ENCODE measurements at regions not wholly inside any gene's neighbourhood (a gene's known extent, or its start where the extent isn't known, plus 50 kb on each side); places are given as distances from the start of the nearest gene placed in this dataset.

DNA sequence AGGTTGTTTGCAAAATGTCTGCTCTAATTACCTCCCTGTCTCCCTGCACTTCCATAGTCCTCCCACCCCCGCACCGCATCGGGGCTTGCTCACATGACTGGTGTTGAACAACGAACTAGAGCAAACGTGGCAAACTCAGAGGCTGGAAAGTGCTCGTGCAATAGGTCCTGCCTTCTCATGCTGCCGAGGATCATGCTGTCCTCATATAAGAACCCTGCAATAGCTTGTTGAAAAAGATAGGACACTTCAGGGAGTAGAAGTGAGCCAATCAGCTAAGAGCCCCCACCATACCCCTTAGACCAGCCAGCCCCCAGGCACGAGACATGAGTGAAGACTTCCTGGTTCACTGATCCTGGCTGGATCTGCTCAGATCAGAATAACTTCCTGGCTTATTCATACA lies 219.2 kb downstream of the C6orf118 start:
- no peak for DNase-seq (ENCODE audit: low read depth in 4 of 4, low spot score in 1 of 4)

DNA sequence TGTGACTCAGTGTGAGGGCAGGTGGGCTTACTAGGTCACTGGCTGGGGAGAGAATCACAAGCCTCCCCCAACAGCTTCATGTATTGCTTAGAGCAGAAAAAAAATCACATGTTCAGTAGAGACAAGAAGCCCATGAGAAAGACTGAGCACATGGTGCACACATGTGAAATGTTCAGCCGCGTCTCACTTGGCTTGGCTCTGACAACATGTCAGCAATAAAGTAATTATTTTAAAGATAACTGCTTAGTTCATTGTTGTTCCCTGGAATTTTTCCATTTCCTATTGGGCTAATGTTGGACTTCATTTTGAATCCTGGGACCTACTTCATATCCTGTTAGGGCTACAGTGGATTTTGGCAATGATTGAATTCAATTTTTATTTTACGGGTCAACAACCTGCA lies 222.6 kb downstream of the C6orf118 start:
- no peak for DNase-seq (ENCODE audit: low read depth in 4 of 4, low spot score in 1 of 4)

- DNase-seq (ENCODE audit: low read depth in 4 of 4, low spot score in 1 of 4) = no peak
Measured at GRCh38 chr6:165082636-165083035, 226.8 kb downstream of the C6orf118 start.

DNA sequence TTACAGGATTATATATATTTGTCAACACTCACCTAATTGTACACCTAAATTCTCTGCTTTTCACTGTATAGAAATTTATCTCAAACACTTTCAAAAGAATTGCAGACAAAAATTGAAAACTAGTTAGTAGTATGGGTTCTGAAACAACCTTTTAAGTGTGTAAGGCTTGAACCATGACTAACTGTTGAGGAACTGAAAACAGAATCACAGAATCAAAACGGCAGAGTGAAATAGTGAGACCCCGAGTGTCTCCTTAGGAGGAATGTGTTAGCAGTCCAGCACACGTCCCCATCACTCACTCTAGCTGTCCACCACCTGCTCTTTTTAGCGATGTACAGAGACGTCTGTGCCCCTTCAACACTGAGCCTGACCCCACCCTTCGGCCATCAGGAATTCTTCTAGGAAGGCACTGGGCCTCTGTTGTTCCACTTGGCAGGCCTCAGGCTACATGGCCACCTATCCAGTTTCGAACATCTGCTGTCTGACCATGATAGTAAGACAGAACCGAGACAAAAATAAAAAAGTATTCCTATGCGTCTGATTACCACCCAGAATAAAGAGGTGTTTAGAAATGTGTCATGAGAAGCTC lies 227.4 kb downstream of the C6orf118 start:
- no peak for DNase-seq (ENCODE audit: low read depth in 4 of 4, low spot score in 1 of 4)

- no peak for DNase-seq (ENCODE audit: low read depth in 4 of 4, low spot score in 1 of 4)
Measured at GRCh38 chr6:165077876-165078275, 231.5 kb downstream of the C6orf118 start.

- DNase-seq (ENCODE audit: low read depth in 4 of 4, low spot score in 1 of 4) = no peak
Measured at GRCh38 chr6:165071906-165072305, 237.5 kb downstream of the C6orf118 start.

GRCh38 chr6:165060720-165061119 lies 248.7 kb downstream of the C6orf118 start:
- no peak for DNase-seq (ENCODE audit: low read depth in 4 of 4, low spot score in 1 of 4)

DNA sequence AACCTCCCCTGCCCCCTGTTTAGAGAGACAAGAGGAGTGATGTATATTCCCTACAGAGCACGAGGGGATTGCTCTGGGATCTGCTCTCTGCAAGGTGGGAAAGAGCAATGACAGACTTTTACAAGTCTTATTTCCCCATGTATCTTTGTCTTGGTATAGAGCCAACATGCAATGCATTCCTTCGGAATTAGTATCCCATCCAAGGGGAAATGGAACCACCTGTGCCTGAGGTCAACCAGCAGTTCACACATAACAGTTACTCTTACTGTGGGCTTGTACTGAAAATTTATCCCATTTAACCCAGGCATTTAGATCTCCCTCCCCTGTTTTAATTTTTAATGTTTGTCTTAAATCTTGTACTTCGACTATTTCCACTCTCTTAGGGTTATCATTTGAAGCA lies 250.4 kb downstream of the C6orf118 start:
- no peak for DNase-seq (ENCODE audit: low read depth in 4 of 4, low spot score in 1 of 4)

GRCh38 chr6:165056292-165056691 lies 253.1 kb downstream of the C6orf118 start:
- no peak for DNase-seq (ENCODE audit: low read depth in 4 of 4, low spot score in 1 of 4)

DNA sequence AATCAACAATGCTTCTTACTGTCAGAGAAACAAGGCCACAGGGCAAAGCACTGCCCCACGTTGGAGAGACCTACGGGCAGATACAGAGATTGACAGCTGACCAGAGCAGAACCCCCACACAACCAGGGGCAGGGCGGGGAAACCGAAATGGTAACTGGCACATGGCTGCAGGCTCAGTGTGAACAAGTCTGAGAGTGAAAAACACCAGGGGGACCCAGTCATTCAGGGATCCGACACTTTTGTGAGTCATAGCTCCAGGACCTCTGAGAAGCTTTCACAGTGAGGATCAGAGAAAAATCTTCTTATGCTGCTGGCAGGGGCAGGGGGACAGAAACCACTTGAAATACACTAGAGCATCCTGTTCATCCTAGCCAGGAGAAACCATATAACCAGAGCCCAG lies 254.2 kb downstream of the C6orf118 start:
- no peak for DNase-seq (ENCODE audit: low read depth in 4 of 4, low spot score in 1 of 4)

DNA sequence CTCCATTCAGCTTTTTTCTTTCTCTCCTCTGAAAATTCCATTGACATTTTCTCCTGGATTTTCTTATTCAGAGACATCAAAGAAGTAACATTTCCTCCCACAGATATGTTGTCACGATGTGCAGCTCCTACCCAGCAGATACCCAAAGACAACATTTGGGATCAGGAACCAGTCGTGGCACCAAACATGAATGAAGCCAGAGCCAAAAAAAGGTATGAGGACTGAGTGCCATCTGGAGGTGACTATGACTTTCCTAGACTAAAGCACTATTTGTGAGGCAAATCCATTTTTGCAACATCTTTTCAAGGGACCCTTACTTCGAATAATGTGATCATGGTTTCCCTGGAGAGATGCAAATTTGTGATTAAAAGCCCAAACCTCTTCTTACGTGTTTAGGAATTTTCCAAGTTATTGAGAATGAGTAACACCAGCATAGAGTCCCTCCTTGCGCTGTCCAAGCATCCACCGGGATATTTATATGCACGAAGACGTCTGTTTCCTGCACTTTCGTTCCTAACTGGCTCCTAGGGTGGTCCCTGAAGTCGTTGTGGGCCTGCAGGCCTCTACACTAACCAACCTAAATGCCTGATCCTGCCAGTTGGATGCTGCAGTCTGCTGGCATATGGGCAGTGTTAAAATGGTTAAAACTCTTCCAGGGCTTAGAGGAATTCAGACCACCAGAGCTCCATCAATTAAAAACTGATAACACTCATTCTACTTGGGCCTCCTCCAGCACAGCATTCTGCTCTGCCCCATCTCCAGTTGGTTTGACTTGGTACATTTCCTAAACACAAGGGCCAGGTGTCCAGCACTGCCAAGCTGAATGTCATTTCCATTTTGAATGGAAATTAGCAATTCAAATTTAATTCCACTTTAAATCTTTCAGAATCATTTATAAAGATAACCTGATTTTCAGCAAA lies 256.6 kb downstream of the C6orf118 start:
- DNase-seq (ENCODE audit: low read depth in 4 of 4, low spot score in 1 of 4) = no peak

DNA sequence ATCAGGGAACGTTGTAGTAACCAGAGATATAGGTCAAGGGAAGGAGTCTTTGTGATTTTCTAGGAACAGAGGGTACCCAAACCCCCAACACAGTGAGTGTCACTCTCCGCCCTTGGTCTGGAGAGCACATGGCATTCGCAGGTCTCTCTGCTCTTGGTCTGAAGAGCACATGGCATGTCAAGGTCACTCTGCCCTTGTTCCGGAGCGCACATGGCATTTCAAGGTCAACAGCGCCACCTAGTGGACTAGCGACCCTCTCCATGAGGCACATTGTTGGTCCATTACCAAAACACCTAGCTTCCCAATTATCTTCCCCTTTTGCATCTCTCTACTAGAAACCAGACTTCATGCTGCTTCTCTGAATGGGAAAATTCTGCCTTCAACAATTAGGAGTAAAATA lies 260.0 kb downstream of the C6orf118 start:
- DNase-seq (ENCODE audit: low read depth in 4 of 4, low spot score in 1 of 4) = no peak

- no peak for DNase-seq (ENCODE audit: low read depth in 4 of 4, low spot score in 1 of 4)
Measured at GRCh38 chr6:165047952-165048351, 261.5 kb downstream of the C6orf118 start.

DNA sequence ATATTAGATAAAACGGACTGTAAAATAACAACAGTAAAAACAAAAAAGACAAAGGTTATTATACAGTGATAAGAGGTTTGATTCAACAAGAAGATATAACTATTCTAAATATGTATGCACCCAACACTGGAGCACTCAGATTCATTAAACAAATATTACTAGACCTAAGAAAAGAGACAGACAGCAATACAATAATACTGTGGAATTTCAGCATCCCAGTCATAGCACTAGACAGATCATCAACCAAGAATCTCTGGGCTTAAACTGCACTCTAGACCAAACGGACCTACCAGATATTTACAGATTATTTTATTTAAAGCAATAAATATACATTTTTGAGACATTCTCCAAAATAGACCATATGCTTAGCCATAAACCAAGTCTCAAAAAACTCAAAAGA lies 263.8 kb downstream of the C6orf118 start:
- no peak for DNase-seq (ENCODE audit: low read depth in 4 of 4, low spot score in 1 of 4)

DNA sequence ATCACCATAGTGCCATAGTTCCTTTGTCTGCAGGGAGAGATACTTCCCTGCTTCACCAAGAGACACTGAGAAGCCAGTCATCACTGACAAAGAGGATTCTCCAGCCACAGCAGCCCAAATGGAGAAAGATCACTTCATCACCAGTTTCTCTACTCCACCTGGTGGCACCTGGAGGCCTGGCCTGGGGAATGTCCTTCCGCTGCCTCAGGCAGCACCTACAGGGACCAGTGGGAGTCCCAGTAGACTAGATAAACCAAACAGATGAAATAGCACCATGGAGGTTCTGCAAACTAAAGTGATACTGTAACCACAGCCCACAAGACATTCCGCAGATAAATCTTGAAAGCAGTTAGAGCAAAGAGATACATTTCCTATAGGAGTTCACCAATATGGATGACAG lies 266.5 kb downstream of the C6orf118 start:
- DNase-seq (ENCODE audit: low read depth in 4 of 4, low spot score in 1 of 4) = no peak

DNA sequence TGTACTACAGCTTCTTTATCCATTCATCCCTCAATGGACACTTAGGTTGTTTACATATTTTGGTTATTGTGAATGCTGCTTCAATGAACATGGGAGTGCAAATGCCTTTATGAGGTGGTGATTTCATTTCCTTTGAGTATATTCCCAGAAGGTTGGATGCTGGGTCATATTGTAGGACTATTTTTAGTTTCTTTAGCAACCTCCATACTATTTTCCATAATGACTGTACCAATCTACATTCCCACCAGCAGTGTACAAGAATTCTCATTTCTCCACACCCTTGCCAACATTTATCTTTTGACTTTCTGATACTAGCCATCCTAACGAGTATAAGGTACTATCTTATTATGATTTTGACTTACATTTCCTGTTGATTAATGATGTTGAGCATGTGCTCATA lies 269.0 kb downstream of the C6orf118 start:
- DNase-seq (ENCODE audit: low read depth in 4 of 4, low spot score in 1 of 4) = no peak

DNA sequence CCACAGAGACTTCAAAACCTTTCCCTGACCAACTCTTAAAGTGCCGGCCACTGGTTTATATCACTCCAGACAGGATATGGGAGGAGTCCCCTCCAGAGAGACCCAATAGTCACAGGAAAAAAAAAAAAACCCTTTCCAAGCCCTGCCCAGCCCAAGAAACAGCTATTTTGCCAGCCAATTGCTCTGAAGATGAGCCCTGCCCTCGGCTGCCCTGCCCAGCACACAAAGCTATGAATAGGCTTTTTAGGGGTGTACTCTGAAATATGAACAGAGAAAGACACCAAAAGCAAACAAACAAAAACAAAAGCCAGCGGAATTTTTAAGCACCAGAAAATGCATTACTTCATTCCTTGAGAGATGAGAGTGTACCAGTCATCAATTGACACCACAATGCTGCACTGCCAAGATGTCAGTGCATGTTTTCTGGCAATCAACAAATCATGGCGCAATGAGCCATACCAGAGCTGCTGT lies 275.1 kb downstream of the C6orf118 start:
- no peak for DNase-seq (ENCODE audit: low read depth in 4 of 4, low spot score in 1 of 4)

DNA sequence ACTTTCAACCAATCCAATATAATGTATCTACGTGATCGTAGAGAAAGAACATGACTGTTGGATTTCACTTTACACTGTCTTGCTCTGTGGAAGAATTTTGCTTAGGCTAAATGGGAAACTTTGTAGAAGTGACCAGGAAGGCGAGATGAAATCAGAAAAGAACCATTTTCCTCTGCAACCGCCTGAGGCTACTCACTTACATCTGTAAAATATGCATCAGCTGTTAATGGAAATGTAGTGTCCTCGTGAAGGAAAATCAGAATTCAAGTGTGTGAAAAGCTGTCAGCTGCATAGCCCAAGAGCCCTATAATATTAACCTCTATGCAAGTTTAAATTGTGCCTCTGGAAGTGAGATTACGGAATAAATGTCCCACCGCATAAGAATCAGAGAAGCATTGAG lies 277.9 kb downstream of the C6orf118 start:
- no peak for DNase-seq (ENCODE audit: low read depth in 4 of 4, low spot score in 1 of 4)

DNA sequence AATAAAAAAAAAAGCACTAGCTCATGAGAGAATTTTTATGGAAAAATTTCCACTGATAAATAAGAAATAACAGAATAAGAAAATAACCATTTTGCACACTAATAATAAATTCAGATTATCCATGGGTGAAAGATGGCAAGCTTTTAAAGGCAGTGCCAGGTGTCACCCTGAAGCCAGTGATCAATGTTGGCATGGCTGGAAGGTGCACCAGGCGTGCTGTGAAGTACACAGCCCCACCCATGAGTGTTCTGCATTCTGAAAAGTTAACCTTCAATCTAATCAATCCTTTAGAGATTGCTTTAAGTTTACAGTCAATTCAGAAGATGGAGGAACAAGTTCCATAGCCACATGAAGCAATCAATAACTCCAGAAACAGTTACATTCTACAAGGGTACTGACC lies 284.4 kb downstream of the C6orf118 start:
- no peak for DNase-seq (ENCODE audit: low read depth in 4 of 4, low spot score in 1 of 4)

DNA sequence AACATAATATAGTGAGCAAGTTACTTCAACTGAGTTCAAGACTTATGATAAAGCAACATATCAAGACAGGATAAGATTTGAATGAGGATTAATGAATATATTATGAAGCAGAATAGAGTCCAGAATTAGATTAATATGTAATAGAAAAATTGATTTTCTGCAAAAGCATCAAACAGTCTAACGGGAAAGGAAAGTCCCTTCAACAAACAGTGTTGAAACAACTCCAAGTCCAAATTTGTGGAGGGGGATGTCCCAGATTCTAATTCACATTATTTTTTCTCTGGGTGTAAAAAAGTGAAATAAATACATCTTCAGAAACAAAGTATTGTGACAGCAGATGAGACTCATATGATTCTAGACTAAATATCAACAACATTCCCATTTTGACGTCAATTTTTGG lies 289.7 kb downstream of the C6orf118 start:
- DNase-seq (ENCODE audit: low read depth in 4 of 4, low spot score in 1 of 4) = no peak

DNA sequence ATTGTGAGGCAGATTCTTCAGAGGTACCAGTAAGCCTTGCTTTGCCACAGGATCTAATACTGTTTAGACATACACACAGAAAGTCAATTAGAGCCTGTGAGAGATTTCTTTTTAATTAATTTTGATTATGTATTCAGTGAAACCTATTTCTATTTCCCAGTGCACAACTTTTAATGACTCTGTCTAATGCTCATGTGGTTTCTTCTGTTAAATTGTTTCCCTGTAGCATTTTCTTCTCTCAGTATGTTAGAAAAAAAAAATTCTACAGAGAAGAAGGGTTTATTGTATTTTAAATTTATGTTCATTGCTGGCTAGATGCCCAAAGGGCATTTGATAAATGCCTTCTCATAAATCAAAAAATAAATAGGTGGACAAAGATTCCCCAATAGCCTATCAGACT lies 293.7 kb downstream of the C6orf118 start:
- no peak for DNase-seq (ENCODE audit: low read depth in 4 of 4, low spot score in 1 of 4)

- DNase-seq (ENCODE audit: low read depth in 4 of 4, low spot score in 1 of 4) = no peak
Measured at GRCh38 chr6:165013701-165014100, 295.7 kb downstream of the C6orf118 start.

DNA sequence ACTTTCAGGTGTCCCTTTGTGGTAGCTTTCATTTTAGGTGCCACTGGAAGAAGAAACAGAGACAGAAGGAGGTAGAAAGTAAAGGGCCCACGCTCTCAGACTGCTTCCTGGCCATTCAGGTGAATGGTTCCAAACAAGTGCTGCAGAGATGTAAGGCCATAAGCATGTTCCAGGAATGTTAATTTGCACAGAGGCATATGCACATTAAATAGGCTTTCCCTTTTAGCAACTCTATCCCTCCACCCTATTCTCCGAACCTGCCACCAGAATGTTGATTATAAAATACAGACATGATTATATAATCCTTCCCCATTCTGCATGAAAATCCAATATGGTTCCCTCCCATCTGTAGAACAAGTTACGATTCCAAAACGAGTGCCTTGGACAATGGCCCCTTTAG lies 297.2 kb downstream of the C6orf118 start:
- no peak for DNase-seq (ENCODE audit: low read depth in 4 of 4, low spot score in 1 of 4)
